SK-N-SH treated with all-trans-retinoic acid at 6 μM for 48 hours (cell line): ENCODE measurements at regions not wholly inside any gene's neighbourhood (a gene's known extent, or its start where the extent isn't known, plus 50 kb on each side); places are given as distances from the start of the nearest gene placed in this dataset.

Experiments used
- ATAC-seq: fragments of 200-7000 bp; cut with Tn5 transposase; 3 replicates; pipeline ENCODE4 v1.9.1; 2020; ENCODE audit warnings: mild to moderate bottlenecking, moderate library complexity
- ARNTL ChIP-seq: fragments of 450-650 bp; formaldehyde crosslinking; IDR thresholded peaks from 2 replicates; pipeline ENCODE4 v1.5.0; 2020; ENCODE audit warnings: low read depth, mild to moderate bottlenecking, moderate library complexity, borderline replicate concordance
- BACH2 ChIP-seq: fragments of 250-450 bp; sonication (Bioruptor Pico); IDR thresholded peaks from 2 replicates; pipeline ENCODE4 v1.9.0; 2021; ENCODE audit warnings: mild to moderate bottlenecking, borderline replicate concordance
- CREB5 ChIP-seq: fragments of 250-450 bp; sonication (Bioruptor Pico); IDR thresholded peaks from 2 replicates; pipeline ENCODE4 v1.5.1; 2020; ENCODE audit warnings: low read depth, mild to moderate bottlenecking, moderate library complexity
- CSDC2 ChIP-seq: fragments of 250-450 bp; sonication (Bioruptor Pico); IDR thresholded peaks from 2 replicates; pipeline ENCODE4 v1.5.0; 2020; ENCODE audit warnings: mild to moderate bottlenecking, moderate library complexity
- CSRNP3 ChIP-seq: fragments of 250-450 bp; sonication (Bioruptor Pico); IDR thresholded peaks from 2 replicates; pipeline ENCODE4 v1.5.1; 2021; ENCODE audit warnings: mild to moderate bottlenecking, moderate library complexity
- ESRRG ChIP-seq: fragments of 250-450 bp; sonication (Bioruptor Pico); IDR thresholded peaks from 2 replicates; pipeline ENCODE4 v1.6.1; 2021; ENCODE audit warnings: mild to moderate bottlenecking
- GLIS3 ChIP-seq: fragments of 250-450 bp; sonication (Bioruptor Pico); IDR thresholded peaks from 2 replicates; pipeline ENCODE4 v1.5.0; 2020; ENCODE audit warnings: mild to moderate bottlenecking, moderate library complexity
- ISL1 ChIP-seq: fragments of 250-450 bp; sonication (Bioruptor Pico); IDR thresholded peaks from 2 replicates; pipeline ENCODE4 v2.1.2; 2022; ENCODE audit warnings: mild to moderate bottlenecking, moderate library complexity
- OSR1 ChIP-seq: fragments of 250-450 bp; sonication (Bioruptor Pico); IDR thresholded peaks from 2 replicates; pipeline ENCODE4 v1.8.0; 2022; ENCODE audit warnings: moderate library complexity, mild to moderate bottlenecking, inconsistent platforms
- PATZ1 ChIP-seq: fragments of 250-450 bp; sonication (Bioruptor Pico); IDR thresholded peaks from 2 replicates; pipeline ENCODE4 v1.8.0; 2020; ENCODE audit warnings: mild to moderate bottlenecking, moderate library complexity, borderline replicate concordance
- POU6F1 ChIP-seq: fragments of 250-450 bp; sonication (Bioruptor Pico); IDR thresholded peaks from 2 replicates; pipeline ENCODE4 v1.8.0; 2021; ENCODE audit warnings: low read depth, mild to moderate bottlenecking, moderate library complexity, borderline replicate concordance
- PPARA ChIP-seq: fragments of 250-450 bp; sonication (Bioruptor Pico); IDR thresholded peaks from 2 replicates; pipeline ENCODE4 v1.5.0; 2020; ENCODE audit warnings: mild to moderate bottlenecking, borderline replicate concordance
- RARB ChIP-seq: fragments of 250-450 bp; sonication (Bioruptor Pico); IDR thresholded peaks from 2 replicates; pipeline ENCODE4 v1.8.0; 2021; ENCODE audit warnings: mild to moderate bottlenecking, moderate library complexity
- SNAI2 ChIP-seq: fragments of 250-450 bp; sonication (Bioruptor Pico); IDR thresholded peaks from 2 replicates; pipeline ENCODE4 v1.5.0; 2020; ENCODE audit warnings: mild to moderate bottlenecking, moderate library complexity
- TCF4 ChIP-seq: fragments of 250-450 bp; sonication (Bioruptor Pico); IDR thresholded peaks from 2 replicates; pipeline ENCODE4 v1.8.0; 2021; ENCODE audit warnings: mild to moderate bottlenecking, moderate library complexity, borderline replicate concordance
- TOX ChIP-seq: fragments of 250-450 bp; sonication (Bioruptor Pico); IDR thresholded peaks from 2 replicates; pipeline ENCODE4 v1.8.0; 2021; ENCODE audit warnings: mild to moderate bottlenecking, moderate library complexity, borderline replicate concordance
- ZC3H10 ChIP-seq: fragments of 250-450 bp; sonication (Bioruptor Pico); IDR thresholded peaks from 2 replicates; pipeline ENCODE4 v1.5.1; 2021; ENCODE audit warnings: mild to moderate bottlenecking, moderate library complexity
- ZFP3 ChIP-seq: fragments of 250-450 bp; sonication (Bioruptor Pico); IDR thresholded peaks from 2 replicates; pipeline ENCODE4 v1.5.0; 2020; ENCODE audit warnings: mild to moderate bottlenecking, moderate library complexity
- ZFP30 ChIP-seq: fragments of 450-650 bp; formaldehyde crosslinking; IDR thresholded peaks from 2 replicates; pipeline ENCODE4 v1.5.0; 2022; ENCODE audit warnings: mild to moderate bottlenecking, moderate library complexity
- ZNF565 ChIP-seq: fragments of 450-650 bp; formaldehyde crosslinking; conservative IDR thresholded peaks from 2 replicates; pipeline ENCODE4 v1.5.0; 2020; ENCODE audit warnings: low read depth, mild to moderate bottlenecking, moderate library complexity
- ZNF70 ChIP-seq: fragments of 450-650 bp; formaldehyde crosslinking; IDR thresholded peaks from 2 replicates; pipeline ENCODE4 v1.5.0; 2020; ENCODE audit warnings: mild to moderate bottlenecking, moderate library complexity
- ZNF8 ChIP-seq: fragments of 450-650 bp; formaldehyde crosslinking; IDR thresholded peaks from 2 replicates; pipeline ENCODE4 v1.5.0; 2020; ENCODE audit warnings: mild to moderate bottlenecking, moderate library complexity

- TF ChIP-seq ZC3H10 (CRISPR knock-in tag) = no peak
- no peak for TF ChIP-seq ZFP30 (CRISPR knock-in tag)
- no peak for TF ChIP-seq OSR1 (CRISPR knock-in tag)
- no peak for TF ChIP-seq CREB5
- no peak for TF ChIP-seq SNAI2
- TF ChIP-seq TOX = no peak
- TF ChIP-seq ARNTL (CRISPR knock-in tag) = no peak
- no peak for TF ChIP-seq CSDC2 (CRISPR knock-in tag)
- no peak for TF ChIP-seq PPARA
- TF ChIP-seq RARB (CRISPR knock-in tag) = no peak
- TF ChIP-seq PATZ1 (CRISPR knock-in tag) = no peak
- TF ChIP-seq CSRNP3 (CRISPR knock-in tag) = no peak
- no peak for TF ChIP-seq ZNF8
- no peak for TF ChIP-seq ESRRG (CRISPR knock-in tag)
- no peak for TF ChIP-seq ZNF70 (CRISPR knock-in tag)
- TF ChIP-seq POU6F1 = no peak
- TF ChIP-seq BACH2 (CRISPR knock-in tag) = no peak
- TF ChIP-seq ISL1 = no peak
- TF ChIP-seq ZFP3 (CRISPR knock-in tag) = no peak
- TF ChIP-seq ZNF565 (CRISPR knock-in tag) = no peak
- no peak for ATAC-seq
These were observed 195.0 kb downstream of the THBS2 start for GRCh38 chr6:169058634-169059033.

- TF ChIP-seq CSDC2 (CRISPR knock-in tag) (no peak), CREB5 (no peak), TCF4 (CRISPR knock-in tag) (no peak), TOX (no peak)
- no peak for ATAC-seq
These were observed 201.2 kb downstream of the THBS2 start for GRCh38 chr6:169052462-169052861.

GRCh38 chr6:169051371-169051770 lies 202.3 kb downstream of the THBS2 start:
- no peak for ATAC-seq
- TF ChIP-seq ARNTL (CRISPR knock-in tag) (no peak), CSRNP3 (CRISPR knock-in tag) (no peak), PPARA (no peak), ZNF565 (CRISPR knock-in tag) (no peak), TCF4 (CRISPR knock-in tag) (no peak), GLIS3 (no peak), POU6F1 (no peak), ESRRG (CRISPR knock-in tag) (no peak), ZC3H10 (CRISPR knock-in tag) (no peak), ISL1 (no peak), TOX (no peak), BACH2 (CRISPR knock-in tag) (no peak)
- TF ChIP-seq, all 23 proteins: peak for 0
